ENCODE measurements at regions not wholly inside any gene's neighbourhood (a gene's known extent, or its start where the extent isn't known, plus 50 kb on each side); places are given as distances from the start of the nearest gene placed in this dataset.

- no peaks in the 10 kb centered on the region for H3K4me1 ChIP-seq
- intact Hi-C loops (cut with DNase I) = no loop called here
- TF ChIP-seq CTCF (IDR thresholded peaks at IDR 0.05) = no peak
- H3K4me3 ChIP-seq = no peak overlapping the region
- no peak overlapping the region for H3K27ac ChIP-seq
- no peaks in the 10 kb centered on the region for H3K9me3 ChIP-seq
- H3K27me3 ChIP-seq = no peaks in the 10 kb centered on the region
- DNase-seq (ENCODE audit: low spot score in 2 of 2) = no peak
- no peaks in the 10 kb centered on the region for H3K36me3 ChIP-seq
Measured at GRCh38 chr6:169905041-169905807, 153.8 kb downstream of the ERMARD start.

DNA sequence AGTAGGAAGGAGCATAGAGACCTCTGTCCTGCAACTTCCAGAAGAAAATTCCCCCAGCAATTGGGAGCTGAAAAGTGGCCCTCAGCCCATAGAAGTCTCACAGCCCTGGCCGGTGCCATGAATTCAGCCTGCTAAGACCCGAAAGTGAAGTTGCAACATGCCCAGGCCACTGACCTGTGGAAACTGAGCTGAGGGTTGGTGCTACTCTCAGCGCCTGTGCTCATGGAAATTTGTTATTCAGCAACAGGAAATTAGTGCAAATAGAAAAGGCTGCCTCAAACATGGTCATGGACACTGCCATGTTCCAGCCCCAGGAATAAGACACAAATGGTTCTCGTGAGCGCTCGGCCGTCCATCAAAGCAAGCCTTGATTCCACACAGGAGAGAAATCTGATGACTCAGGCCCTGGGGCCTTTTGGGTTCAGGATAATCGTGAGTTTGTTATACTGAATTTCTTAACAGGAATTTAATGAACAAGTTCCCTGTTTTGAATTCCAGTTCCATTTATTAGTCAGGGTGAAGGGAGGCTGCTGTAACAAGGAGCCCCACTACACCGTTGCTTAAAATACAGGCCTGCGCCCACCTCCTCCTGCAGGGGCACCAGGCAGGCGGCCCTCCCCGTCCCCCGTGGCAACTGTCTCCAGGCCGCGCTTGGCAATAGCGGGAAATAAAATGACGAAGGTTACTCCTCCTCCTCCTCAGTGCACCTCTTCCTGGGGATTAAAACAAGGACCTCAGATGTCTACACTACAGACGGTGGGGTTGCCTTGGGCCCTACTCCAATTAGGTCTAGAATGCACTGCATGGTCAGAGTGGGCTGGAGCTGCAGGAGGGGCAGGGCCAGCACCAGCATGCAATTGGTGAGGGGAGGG is 152.9 kb downstream of the ERMARD start:
- TF ChIP-seq CTCF (IDR thresholded peaks at IDR 0.05) = no peak
- no peaks in the 10 kb centered on the region for H3K4me1 ChIP-seq
- H3K9me3 ChIP-seq = no peaks in the 10 kb centered on the region
- no peak overlapping the region for H3K4me3 ChIP-seq
- H3K27ac ChIP-seq = no peak overlapping the region
- intact Hi-C loops (cut with DNase I) = no loop called here
- DNase-seq (ENCODE audit: low spot score in 2 of 2) = no peak
- no peaks in the 10 kb centered on the region for H3K36me3 ChIP-seq
- no peaks in the 10 kb centered on the region for H3K27me3 ChIP-seq

DNA sequence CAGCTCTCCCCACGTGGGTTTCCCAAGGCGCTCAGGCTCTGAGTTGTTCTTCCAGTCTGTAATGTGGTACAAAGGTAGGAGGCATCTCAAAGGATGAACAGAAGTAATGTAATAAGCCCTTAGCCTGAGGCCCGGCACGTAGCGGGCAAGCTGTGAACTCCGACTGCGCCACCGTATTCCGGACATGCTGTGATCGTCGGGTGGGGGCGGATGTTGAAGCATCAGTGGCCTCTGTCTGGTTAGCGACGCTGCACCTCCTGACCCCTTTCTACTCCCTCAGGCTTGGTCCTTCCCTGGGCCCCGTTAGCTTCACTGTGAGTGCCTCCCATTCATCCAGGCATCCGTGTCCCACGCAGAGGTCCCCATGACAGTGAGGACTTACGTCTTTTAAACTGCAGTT is 151.7 kb downstream of the ERMARD start:
- Histone ChIP-seq H3K4me3 (no peak overlapping the region), H3K27me3 (no peaks in the 10 kb centered on the region), H3K4me1 (no peaks in the 10 kb centered on the region), H3K36me3 (no peaks in the 10 kb centered on the region), H3K9me3 (no peaks in the 10 kb centered on the region), H3K27ac (no peak overlapping the region)
- intact Hi-C loops (cut with DNase I) = no loop called here
- TF ChIP-seq CTCF (IDR thresholded peaks at IDR 0.05) = no peak
- no peak for DNase-seq (ENCODE audit: low spot score in 2 of 2)

DNA sequence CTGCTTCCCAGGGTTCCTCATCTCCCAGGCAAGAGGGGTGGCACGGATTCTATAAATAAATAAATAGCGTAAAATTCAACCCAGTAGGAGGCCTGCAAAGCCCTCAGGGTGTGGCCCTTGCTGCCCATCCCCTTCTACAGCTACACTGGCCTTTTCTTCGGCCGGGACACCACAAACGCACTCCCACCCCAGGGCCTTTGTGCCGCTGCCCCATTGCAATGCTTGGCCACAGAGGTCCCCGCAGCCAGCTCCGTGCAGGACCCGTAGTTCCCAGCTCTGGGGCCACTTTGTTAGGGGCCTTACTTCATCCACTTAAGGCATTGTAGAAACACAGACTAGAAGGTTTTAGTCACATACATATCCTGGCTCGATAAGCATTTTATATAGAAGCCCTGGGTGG is 151.2 kb downstream of the ERMARD start:
- Histone ChIP-seq H3K4me3 (no peak overlapping the region), H3K4me1 (no peaks in the 10 kb centered on the region), H3K27ac (no peak overlapping the region), H3K36me3 (no peaks in the 10 kb centered on the region), H3K27me3 (no peaks in the 10 kb centered on the region), H3K9me3 (no peaks in the 10 kb centered on the region)
- intact Hi-C loops (cut with DNase I) = no loop called here
- no peak for DNase-seq (ENCODE audit: low spot score in 2 of 2)
- TF ChIP-seq CTCF (IDR thresholded peaks at IDR 0.05) = no peak

- Histone ChIP-seq H3K27ac (no peak overlapping the region), H3K27me3 (no peaks in the 10 kb centered on the region), H3K9me3 (no peaks in the 10 kb centered on the region), H3K4me3 (no peak overlapping the region), H3K36me3 (no peaks in the 10 kb centered on the region), H3K4me1 (no peaks in the 10 kb centered on the region)
- DNase-seq (ENCODE audit: low spot score in 2 of 2) = no peak
- no peak for TF ChIP-seq CTCF (IDR thresholded peaks at IDR 0.05)
- intact Hi-C loops (cut with DNase I) = no loop called here
Measured at GRCh38 chr6:169902070-169902469, 150.6 kb downstream of the ERMARD start.
